OCI-LY1 (cell line): ENCODE measurements at regions not wholly inside any gene's neighbourhood (a gene's known extent, or its start where the extent isn't known, plus 50 kb on each side); places are given as distances from the start of the nearest gene placed in this dataset.

Experiments used
- CTCF ChIP-seq: fragments of 200-600 bp; sonication (generic), shearing (Covaris generic); IDR thresholded peaks from 2 replicates; pipeline ENCODE4 v1.5.1; 2017; ENCODE audit warnings: mild to moderate bottlenecking, antibody characterized with exemption, low read length, moderate library complexity, mixed read lengths
- EZH2 ChIP-seq: fragments of 200-600 bp; sonication (generic), shearing (Covaris generic); IDR thresholded peaks from 2 replicates; pipeline ENCODE4 v1.8.0; 2017; ENCODE audit warnings: borderline replicate concordance, mixed run types, mild to moderate bottlenecking, antibody characterized with exemption, low read length, moderate library complexity, mixed read lengths

- TF ChIP-seq CTCF = no peak
- no peak for TF ChIP-seq EZH2
Measured at GRCh38 chr2:121078899-121079298, 206.1 kb downstream of the TFCP2L1 start.
